CD8-positive, alpha-beta memory T cell (primary cell): ENCODE measurements at regions not wholly inside any gene's neighbourhood (a gene's known extent, or its start where the extent isn't known, plus 50 kb on each side); places are given as distances from the start of the nearest gene placed in this dataset.

Experiments
- CTCF ChIA-PET: fragments of 350-600 bp; sonication (Branson Sonifier 250); formaldehyde crosslinking; loops from one replicate; lab custom pipeline; 2021; ENCODE audit warnings: antibody characterized with exemption; lab: Charles Lee
- POLR2A ChIA-PET: fragments of 350-600 bp; sonication (Branson Sonifier 250); formaldehyde crosslinking; loops from one replicate; lab custom pipeline; 2021; ENCODE audit warnings: antibody characterized with exemption; lab: Charles Lee
- DNase-seq, 5 donors: peaks; one replicate each; pipeline versions ENCODE4 v3.0.0 to v3.0.0-alpha.2; 2020 to 2022; ENCODE audit warnings: mixed read lengths in 1 of 5
- H3K27ac ChIP-seq: one replicate; pipeline ENCODE4 v1.7.0; 2013; ENCODE audit warnings: low read depth, mild to moderate bottlenecking, low read length, moderate library complexity
- H3K27me3 ChIP-seq: 2 replicates; pipeline ENCODE4 v1.7.0; 2013; ENCODE audit warnings: low read length, mild to moderate bottlenecking; ENCODE audit not compliant: insufficient read depth, poor library complexity, severe bottlenecking
- H3K36me3 ChIP-seq: 2 replicates; pipeline ENCODE4 v1.7.0; 2013; ENCODE audit warnings: mild to moderate bottlenecking, low read length, moderate library complexity; ENCODE audit not compliant: insufficient read depth
- H3K4me1 ChIP-seq: 2 replicates; pipeline ENCODE4 v1.7.0; 2013; ENCODE audit warnings: mild to moderate bottlenecking, low read length, moderate library complexity; ENCODE audit not compliant: insufficient read depth
- H3K4me3 ChIP-seq: 2 replicates; pipeline ENCODE4 v1.7.0; 2013; ENCODE audit warnings: mild to moderate bottlenecking, low read length
- H3K9me3 ChIP-seq: 2 replicates; pipeline ENCODE4 v1.7.0; 2013; ENCODE audit warnings: mild to moderate bottlenecking, low read length
- H3K27ac Mint-ChIP-seq, 8 donors: one replicate each; pipeline ENCODE4 v1.8.0; 2020 to 2021; ENCODE audit warnings: mixed read lengths in 8 of 8, mild to moderate bottlenecking in 6 of 8, inconsistent platforms in 3 of 8, moderate library complexity in 3 of 8
- H3K27me3 Mint-ChIP-seq, 2 donors: one replicate each; pipeline ENCODE4 v1.8.0; 2020 to 2021; ENCODE audit warnings: mixed read lengths in 2 of 2, mild to moderate bottlenecking in 1 of 2, moderate library complexity in 1 of 2
- H3K36me3 Mint-ChIP-seq, 3 donors: one replicate each; pipeline ENCODE4 v1.8.0; 2020 to 2021; ENCODE audit warnings: mixed read lengths in 3 of 3, inconsistent platforms in 1 of 3, mild to moderate bottlenecking in 1 of 3
- H3K4me1 Mint-ChIP-seq, 3 donors: one replicate each; pipeline ENCODE4 v1.8.0; 2020 to 2021; ENCODE audit warnings: mixed read lengths in 3 of 3, inconsistent platforms in 1 of 3, mild to moderate bottlenecking in 1 of 3
- H3K4me3 Mint-ChIP-seq, 7 donors: one replicate each; pipeline ENCODE4 v1.8.0; 2020 to 2021; ENCODE audit warnings: mixed read lengths in 7 of 7, mild to moderate bottlenecking in 6 of 7, moderate library complexity in 4 of 7, inconsistent platforms in 2 of 7
- H3K9me3 Mint-ChIP-seq, 5 donors: one replicate each; pipeline ENCODE4 v1.8.0; 2020 to 2022; ENCODE audit warnings: mixed read lengths in 5 of 5, mild to moderate bottlenecking in 3 of 5, moderate library complexity in 2 of 5, inconsistent platforms in 1 of 5

DNA sequence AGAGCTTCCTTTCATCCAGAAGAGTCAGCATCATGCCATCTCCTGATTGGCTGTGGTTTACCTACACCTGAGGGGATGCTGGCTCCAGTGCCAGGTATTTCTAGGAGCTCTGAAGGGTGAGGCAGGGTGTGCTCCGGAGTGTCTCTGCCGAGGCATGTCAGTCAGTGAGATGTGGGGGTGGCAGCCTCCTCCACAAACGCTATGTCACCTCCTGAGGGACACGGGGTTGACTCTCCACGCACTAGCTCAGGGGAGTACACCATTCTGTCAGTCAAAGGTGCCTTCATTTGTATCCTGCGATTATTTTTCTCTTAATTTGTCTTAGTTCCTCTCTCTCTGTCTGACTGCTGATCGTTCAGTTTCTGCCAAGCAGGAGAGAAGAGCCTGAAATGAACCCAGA is 604.5 kb downstream of the VRK1 start:
- no peak for DNase-seq
- Mint-ChIP-seq H3K27me3 (peaks cover 0 to 2% of the 10 kb centered on the region in 2 donors), H3K4me1 (peaks cover 9 to 36% (median 19%) of the 10 kb centered on the region in 3 donors), H3K27ac (peak overlapping the region in 1 of 8 donors; percentile 50), H3K36me3 (peaks cover 0 to 10% (median 5%) of the 10 kb centered on the region in 3 donors), H3K4me3 (no peak overlapping the region), H3K9me3 (no peaks in the 10 kb centered on the region)
- no peaks in the 10 kb centered on the region for H3K9me3 ChIP-seq
- no peaks in the 10 kb centered on the region for H3K4me1 ChIP-seq
- CTCF ChIA-PET = no interaction called here
- no peaks in the 10 kb centered on the region for H3K36me3 ChIP-seq
- no peak overlapping the region for H3K4me3 ChIP-seq
- no peak overlapping the region for H3K27ac ChIP-seq
- POLR2A ChIA-PET = no interaction called here
- H3K27me3 ChIP-seq = no peaks in the 10 kb centered on the region

DNA sequence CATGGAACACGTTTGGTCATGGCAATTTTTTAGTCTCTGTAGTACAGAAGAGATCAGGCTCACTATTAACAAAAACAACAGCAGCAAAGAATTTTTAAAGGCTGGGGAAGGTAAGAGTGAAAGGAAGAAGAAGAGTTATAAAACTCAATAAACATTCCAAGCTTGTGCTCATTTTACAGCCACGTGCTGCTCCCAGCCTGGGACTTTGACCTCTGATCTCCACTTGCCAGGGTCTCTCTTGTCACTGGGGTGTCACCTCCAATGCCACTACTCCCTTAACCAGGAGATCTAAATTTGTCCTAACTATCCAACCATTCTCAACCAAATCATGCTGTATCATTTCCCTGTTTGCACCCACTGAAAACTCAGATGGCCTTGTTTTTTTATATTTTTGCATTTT is 605.1 kb downstream of the VRK1 start:
- ChIA-PET CTCF (no interaction called here), POLR2A (no interaction called here)
- H3K27me3 Mint-ChIP-seq = peaks cover 0 to 2% of the 10 kb centered on the region in 2 donors
- no peak for DNase-seq
- H3K27ac Mint-ChIP-seq = peak overlapping the region in 1 of 8 donors; percentile 50
- no peaks in the 10 kb centered on the region for H3K9me3 Mint-ChIP-seq
- Histone ChIP-seq H3K4me1 (peaks cover 3% of the 10 kb centered on the region), H3K9me3 (no peaks in the 10 kb centered on the region), H3K36me3 (no peaks in the 10 kb centered on the region), H3K27ac (no peak overlapping the region), H3K4me3 (no peak overlapping the region), H3K27me3 (no peaks in the 10 kb centered on the region)
- H3K36me3 Mint-ChIP-seq = peaks cover 0 to 10% (median 5%) of the 10 kb centered on the region in 3 donors
- peaks cover 9 to 32% (median 15%) of the 10 kb centered on the region in 3 donors for H3K4me1 Mint-ChIP-seq
- H3K4me3 Mint-ChIP-seq = no peak overlapping the region

DNA sequence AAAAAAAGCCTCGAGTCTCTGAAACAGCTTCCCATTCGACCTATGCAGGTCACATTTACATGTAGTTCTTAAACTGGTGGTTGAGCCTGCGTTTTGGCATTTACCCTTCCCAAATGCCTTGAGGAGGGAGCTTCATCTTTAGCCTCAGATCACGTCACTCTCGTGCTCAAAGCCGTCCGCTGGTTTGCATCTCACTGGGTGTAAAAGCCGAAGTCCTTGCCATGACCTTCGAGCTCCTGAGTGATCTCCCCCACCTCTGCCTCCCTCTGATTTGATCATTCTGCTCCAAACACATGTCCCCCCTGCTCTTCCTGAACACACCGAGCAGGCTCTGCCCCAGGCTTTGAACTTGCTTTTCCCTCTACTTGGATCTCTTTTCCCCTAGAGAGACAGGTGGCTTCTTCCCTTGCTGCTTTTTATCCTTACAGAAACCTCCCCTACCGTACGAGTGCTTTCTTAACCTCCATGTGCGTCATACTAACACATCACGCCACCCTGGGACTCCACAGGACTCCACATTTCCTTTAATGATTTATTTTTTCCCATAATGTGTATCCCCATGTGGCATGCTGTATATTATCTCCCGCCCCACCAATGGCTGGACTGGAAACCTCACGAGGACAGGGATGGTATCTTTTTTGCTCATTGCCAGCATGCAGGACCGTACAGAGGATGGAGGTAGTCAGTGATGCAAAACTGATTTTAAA is 610.7 kb downstream of the VRK1 start:
- Histone ChIP-seq H3K27ac (no peak overlapping the region), H3K9me3 (no peaks in the 10 kb centered on the region), H3K27me3 (no peaks in the 10 kb centered on the region), H3K36me3 (no peaks in the 10 kb centered on the region), H3K4me3 (no peak overlapping the region), H3K4me1 (peaks cover 26% of the 10 kb centered on the region)
- Mint-ChIP-seq H3K36me3 (peaks cover 0 to 6% (median under 1%) of the 10 kb centered on the region in 3 donors), H3K27ac (peak overlapping the region in 4 of 8 donors; percentile 26 to 75 (median 42)), H3K4me3 (peak overlapping the region in 3 of 7 donors; percentile 5 to 73 (median 54)), H3K27me3 (peaks cover 0 to 2% of the 10 kb centered on the region in 2 donors), H3K4me1 (peaks cover 24 to 35% (median 30%) of the 10 kb centered on the region in 3 donors), H3K9me3 (no peaks in the 10 kb centered on the region)
- CTCF ChIA-PET = no interaction called here
- DNase-seq = no peak
- POLR2A ChIA-PET = no interaction called here

DNA sequence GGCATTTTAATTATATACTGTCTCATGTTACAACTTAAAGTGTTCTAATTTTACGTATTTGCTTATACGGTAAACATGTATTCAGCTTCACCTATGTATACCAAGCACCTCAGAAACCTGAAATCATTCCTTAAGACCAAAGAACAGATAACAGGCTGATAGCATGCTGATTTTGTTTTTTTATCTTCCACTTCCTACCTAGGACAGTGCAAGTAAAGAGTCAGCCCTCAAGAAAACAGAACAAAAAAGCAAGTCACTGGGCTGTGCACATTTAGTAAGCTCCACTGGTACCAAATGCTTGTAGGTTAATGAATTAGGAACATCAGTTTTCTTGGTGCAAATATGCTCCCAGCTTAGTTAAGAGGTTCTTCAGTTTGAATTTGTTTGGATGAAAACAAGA is 611.3 kb downstream of the VRK1 start:
- Histone ChIP-seq H3K27ac (no peak overlapping the region), H3K4me3 (no peak overlapping the region), H3K9me3 (no peaks in the 10 kb centered on the region), H3K27me3 (no peaks in the 10 kb centered on the region), H3K36me3 (no peaks in the 10 kb centered on the region), H3K4me1 (peaks cover 26% of the 10 kb centered on the region)
- Mint-ChIP-seq H3K9me3 (no peaks in the 10 kb centered on the region), H3K27ac (peak overlapping the region in 6 of 8 donors; percentile 28 to 91 (median 58)), H3K4me1 (peaks cover 24 to 35% (median 30%) of the 10 kb centered on the region in 3 donors), H3K27me3 (peaks cover 0 to 2% of the 10 kb centered on the region in 2 donors), H3K4me3 (peak overlapping the region in 6 of 7 donors; percentile 65 to 76 (median 71)), H3K36me3 (peaks cover 0 to 6% (median 0%) of the 10 kb centered on the region in 3 donors)
- ChIA-PET POLR2A (no interaction called here), CTCF (no interaction called here)
- no peak for DNase-seq

DNA sequence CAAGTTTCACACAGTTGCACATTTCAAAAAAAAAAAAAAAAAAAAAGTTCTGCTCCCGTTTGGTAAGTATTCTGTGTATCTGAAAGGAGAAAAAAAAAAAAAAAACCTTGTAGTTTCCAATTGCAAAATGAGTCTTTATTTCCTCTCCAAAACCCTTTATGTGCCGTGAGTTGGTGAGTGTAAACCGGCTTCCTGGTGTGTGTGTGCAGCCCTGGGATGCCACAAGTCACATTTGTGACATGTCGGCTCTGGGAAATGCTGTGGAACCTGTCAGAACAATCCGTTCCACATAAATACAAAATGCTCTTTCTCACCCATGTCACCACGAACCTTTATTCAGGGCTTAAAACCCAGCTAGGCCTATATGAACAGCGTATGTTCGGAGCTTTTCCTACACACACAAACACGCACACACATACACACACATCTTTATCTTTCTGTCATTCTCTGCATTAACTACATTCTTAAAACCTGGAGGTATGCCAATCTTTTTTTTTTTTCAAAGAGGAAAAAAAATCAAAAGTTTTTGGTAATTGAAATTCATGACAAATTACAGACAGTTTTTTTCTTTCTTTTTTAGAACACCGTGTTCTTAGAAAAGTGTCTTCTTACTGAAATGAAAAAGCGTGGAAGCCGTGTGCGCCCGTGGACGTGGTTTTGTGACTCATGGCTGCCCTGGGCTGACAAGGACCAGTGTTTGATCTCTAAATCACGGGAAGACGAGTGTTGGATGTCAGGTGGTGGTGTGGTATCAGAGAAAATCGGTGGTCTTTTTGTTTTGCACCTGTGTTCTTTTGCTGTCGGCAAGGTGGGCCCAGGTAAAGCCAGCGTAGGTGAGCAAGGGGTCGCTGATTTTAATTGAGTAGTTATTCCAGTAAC is 612.0 kb downstream of the VRK1 start:
- H3K4me1 ChIP-seq = peaks cover 26% of the 10 kb centered on the region
- peaks cover 24 to 35% (median 30%) of the 10 kb centered on the region in 3 donors for H3K4me1 Mint-ChIP-seq
- peaks cover 4 to 7% of the 10 kb centered on the region in 2 donors for H3K27me3 Mint-ChIP-seq
- H3K27ac Mint-ChIP-seq = peak overlapping the region in 7 of 8 donors; percentile 28 to 91 (median 74)
- H3K4me3 Mint-ChIP-seq = peak overlapping the region; percentile 63 to 76 (median 69)
- H3K9me3 ChIP-seq = no peaks in the 10 kb centered on the region
- ChIA-PET POLR2A (no interaction called here), CTCF (no interaction called here)
- H3K4me3 ChIP-seq = no peak overlapping the region
- peaks cover 0 to 6% (median 0%) of the 10 kb centered on the region in 3 donors for H3K36me3 Mint-ChIP-seq
- H3K27me3 ChIP-seq = no peaks in the 10 kb centered on the region
- H3K9me3 Mint-ChIP-seq = no peaks in the 10 kb centered on the region
- DNase-seq = peak in 1 of 5 donors; percentile 5
- no peak overlapping the region for H3K27ac ChIP-seq
- H3K36me3 ChIP-seq = no peaks in the 10 kb centered on the region

DNA sequence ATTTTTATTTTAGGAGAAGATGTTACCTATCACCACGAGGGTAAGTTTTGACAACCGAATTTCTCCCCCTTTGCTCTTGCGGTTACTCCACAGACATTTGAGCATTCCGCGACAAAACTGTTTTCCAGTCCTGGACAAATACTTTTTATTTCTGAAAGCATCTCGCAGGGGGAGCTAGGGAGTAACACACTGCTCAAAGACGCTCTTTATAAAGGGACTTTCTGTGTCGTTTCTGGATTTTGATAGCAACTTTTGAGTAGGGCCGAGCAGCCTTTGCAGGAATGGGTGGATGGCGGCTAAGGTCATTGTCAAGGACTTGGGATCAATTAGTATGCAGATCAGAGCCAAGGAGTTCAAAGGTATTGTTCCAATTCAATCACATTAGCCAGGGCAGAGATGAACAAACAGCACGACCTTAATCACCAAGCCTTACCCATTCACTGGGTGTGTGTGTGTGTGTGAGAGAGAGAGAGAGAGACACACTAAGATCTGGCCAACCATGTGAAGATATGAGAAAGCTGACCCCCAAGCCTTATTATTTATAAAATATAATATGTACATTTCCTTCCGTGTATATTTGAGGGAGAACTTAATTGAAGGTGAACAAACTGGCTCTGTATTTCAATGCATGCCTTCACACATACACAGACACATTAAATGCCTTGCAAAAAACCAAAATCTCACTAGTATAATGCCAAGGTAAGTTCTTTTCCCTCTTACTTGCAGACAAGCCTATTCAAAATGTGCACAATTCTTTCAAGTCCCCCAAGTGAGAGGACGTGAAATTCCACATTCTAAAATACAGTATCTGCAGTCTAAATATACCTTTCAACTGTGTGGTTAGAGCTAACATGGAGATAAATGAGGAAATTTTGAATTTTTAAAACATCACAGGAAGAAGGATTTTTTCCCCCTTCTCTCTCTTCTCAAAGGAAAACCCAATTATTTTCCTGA is 613.8 kb downstream of the VRK1 start:
- CTCF ChIA-PET = no interaction called here
- no peaks in the 10 kb centered on the region for H3K9me3 Mint-ChIP-seq
- no peak overlapping the region for H3K4me3 ChIP-seq
- peaks cover 22 to 32% (median 30%) of the 10 kb centered on the region in 3 donors for H3K4me1 Mint-ChIP-seq
- peaks cover 4 to 7% of the 10 kb centered on the region in 2 donors for H3K27me3 Mint-ChIP-seq
- peaks cover 26% of the 10 kb centered on the region for H3K4me1 ChIP-seq
- no peak overlapping the region for H3K27ac ChIP-seq
- H3K36me3 Mint-ChIP-seq = no peaks in the 10 kb centered on the region
- H3K36me3 ChIP-seq = no peaks in the 10 kb centered on the region
- POLR2A ChIA-PET = no interaction called here
- no peak overlapping the region for H3K27ac Mint-ChIP-seq
- DNase-seq = no peak
- H3K9me3 ChIP-seq = no peaks in the 10 kb centered on the region
- no peaks in the 10 kb centered on the region for H3K27me3 ChIP-seq
- H3K4me3 Mint-ChIP-seq = no peak overlapping the region

DNA sequence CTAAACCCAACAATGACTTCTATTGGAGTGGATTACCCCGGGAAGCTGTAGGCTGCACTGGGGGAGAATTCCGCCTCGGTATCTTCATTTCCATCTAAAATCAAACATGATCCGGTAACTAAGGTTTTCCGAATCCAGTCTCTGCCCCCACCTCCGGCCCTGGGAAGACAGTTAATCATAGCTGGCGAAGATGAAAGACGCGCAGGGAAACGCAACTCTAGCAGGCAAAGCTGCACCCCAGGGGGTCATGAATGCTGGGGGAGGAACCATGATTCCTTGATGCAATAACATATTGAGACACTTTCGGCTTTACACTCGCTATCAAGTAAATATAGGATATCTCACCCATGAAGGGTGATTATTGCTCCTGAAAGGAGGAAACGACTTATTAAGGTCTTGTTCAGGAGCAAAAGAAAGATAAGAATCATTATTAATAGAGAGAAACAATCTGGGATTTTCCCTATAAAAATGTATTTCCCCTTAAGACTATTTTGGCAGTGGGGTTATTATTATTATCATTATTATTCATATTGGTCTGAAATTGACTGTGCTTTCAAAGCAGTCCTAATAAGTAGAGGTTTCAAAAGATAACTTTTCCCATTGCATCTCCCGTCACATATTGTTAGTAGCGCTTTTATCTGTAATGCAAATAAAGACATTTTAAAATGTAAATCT is 614.9 kb downstream of the VRK1 start:
- H3K9me3 Mint-ChIP-seq = no peaks in the 10 kb centered on the region
- peaks cover 4 to 7% of the 10 kb centered on the region in 2 donors for H3K27me3 Mint-ChIP-seq
- H3K4me3 Mint-ChIP-seq = no peak overlapping the region
- no peak overlapping the region for H3K4me3 ChIP-seq
- no peaks in the 10 kb centered on the region for H3K9me3 ChIP-seq
- H3K27me3 ChIP-seq = no peaks in the 10 kb centered on the region
- POLR2A ChIA-PET = no interaction called here
- CTCF ChIA-PET = no interaction called here
- H3K36me3 ChIP-seq = no peaks in the 10 kb centered on the region
- peaks cover 22 to 41% (median 34%) of the 10 kb centered on the region in 3 donors for H3K4me1 Mint-ChIP-seq
- H3K27ac ChIP-seq = no peak overlapping the region
- H3K4me1 ChIP-seq = peaks cover 25% of the 10 kb centered on the region
- no peaks in the 10 kb centered on the region for H3K36me3 Mint-ChIP-seq
- H3K27ac Mint-ChIP-seq = no peak overlapping the region
- DNase-seq = no peak
